ENCODE measurements at regions not wholly inside any gene's neighbourhood (a gene's known extent, or its start where the extent isn't known, plus 50 kb on each side); places are given as distances from the start of the nearest gene placed in this dataset.

DNA sequence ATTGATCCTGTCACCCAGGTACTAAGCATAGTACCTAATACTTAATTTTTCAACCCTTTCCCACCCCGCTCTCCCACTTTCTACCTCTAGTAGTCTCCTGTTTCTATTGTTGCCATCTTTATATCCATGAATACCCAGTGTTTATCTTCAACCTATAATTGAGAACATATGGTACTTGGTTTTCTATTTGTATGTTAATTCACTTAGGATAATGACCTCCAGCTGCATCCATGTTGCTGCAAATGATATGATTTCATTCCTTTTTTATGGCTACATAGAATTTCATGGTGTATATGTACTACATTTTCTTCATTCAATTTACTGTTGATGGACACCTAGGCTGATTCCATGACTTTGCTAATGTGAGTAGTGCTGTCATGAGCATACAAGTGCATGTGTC lies 547.3 kb upstream of the NOVA1 start:
- no peak for TF ChIP-seq CTCF (IDR thresholded peaks at IDR 0.05)
- TF ChIP-seq POLR2A (IDR thresholded peaks at IDR 0.05): no peak

Data from heart left ventricle (tissue), 13 donors.